ENCODE measurements at regions not wholly inside any gene's neighbourhood (a gene's known extent, or its start where the extent isn't known, plus 50 kb on each side); places are given as distances from the start of the nearest gene placed in this dataset.

- TF ChIP-seq EZH2 (IDR thresholded peaks at IDR 0.05; ENCODE audit: insufficient read depth, poor library complexity, severe bottlenecking) (no peak), EZH2phosphoT487 (IDR thresholded peaks at IDR 0.05; ENCODE audit: insufficient read depth, low read depth) (no peak)
These were observed 83.6 kb upstream of the CADM1 start for GRCh38 chr11:115587718-115588342.

Measured in GM23248 (cell line).